ENCODE measurements at regions not wholly inside any gene's neighbourhood (a gene's known extent, or its start where the extent isn't known, plus 50 kb on each side); places are given as distances from the start of the nearest gene placed in this dataset.

DNA sequence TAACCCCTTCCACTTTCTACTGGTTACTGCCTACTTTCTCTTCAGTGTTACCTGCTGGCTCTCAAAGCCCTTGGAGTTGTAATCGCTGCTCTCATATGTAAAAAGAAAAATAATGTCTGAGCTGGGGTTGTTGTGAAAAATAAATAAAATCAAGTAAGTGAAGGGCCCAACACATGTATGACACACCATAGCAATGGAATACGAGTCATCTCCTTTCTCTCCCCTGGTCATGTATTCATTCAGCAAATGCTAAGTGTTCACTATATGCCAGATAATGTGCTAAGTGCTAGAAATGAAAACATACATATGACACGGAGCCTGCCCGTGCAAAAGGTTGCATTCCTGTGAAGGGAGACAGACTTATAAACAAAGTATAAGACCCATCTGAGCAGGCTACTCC, 535.0 kb downstream of the RFC3 start:
- TF ChIP-seq POLR2AphosphoS5 (IDR thresholded peaks at IDR 0.05; ENCODE audit: insufficient read depth in 1 of 2, low read depth in 1 of 2) (no peak), POLR2A (IDR thresholded peaks at IDR 0.05) (no peak)
- TF ChIP-seq, protein P1, sequence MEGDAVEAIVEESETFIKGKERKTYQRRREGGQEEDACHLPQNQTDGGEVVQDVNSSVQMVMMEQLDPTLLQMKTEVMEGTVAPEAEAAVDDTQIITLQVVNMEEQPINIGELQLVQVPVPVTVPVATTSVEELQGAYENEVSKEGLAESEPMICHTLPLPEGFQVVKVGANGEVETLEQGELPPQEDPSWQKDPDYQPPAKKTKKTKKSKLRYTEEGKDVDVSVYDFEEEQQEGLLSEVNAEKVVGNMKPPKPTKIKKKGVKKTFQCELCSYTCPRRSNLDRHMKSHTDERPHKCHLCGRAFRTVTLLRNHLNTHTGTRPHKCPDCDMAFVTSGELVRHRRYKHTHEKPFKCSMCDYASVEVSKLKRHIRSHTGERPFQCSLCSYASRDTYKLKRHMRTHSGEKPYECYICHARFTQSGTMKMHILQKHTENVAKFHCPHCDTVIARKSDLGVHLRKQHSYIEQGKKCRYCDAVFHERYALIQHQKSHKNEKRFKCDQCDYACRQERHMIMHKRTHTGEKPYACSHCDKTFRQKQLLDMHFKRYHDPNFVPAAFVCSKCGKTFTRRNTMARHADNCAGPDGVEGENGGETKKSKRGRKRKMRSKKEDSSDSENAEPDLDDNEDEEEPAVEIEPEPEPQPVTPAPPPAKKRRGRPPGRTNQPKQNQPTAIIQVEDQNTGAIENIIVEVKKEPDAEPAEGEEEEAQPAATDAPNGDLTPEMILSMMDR (IDR thresholded peaks at IDR 0.05), result no peak

Data from vagina (tissue), 2 donors.